ENCODE measurements at regions not wholly inside any gene's neighbourhood (a gene's known extent, or its start where the extent isn't known, plus 50 kb on each side); places are given as distances from the start of the nearest gene placed in this dataset.

- TF ChIP-seq CTCF (conservative IDR thresholded peaks at IDR 0.05; ENCODE audit: low read depth, low read length) (no peak), MXI1 (IDR thresholded peaks at IDR 0.05; ENCODE audit: borderline replicate concordance, low read depth, low read length) (no peak), RAD21 (IDR thresholded peaks at IDR 0.05; ENCODE audit: low read length) (no peak), POLR2A (IDR thresholded peaks at IDR 0.05; ENCODE audit: low read depth, low read length) (no peak), CEBPB (IDR thresholded peaks at IDR 0.05; ENCODE audit: low read depth, low read length) (no peak), MAZ (IDR thresholded peaks at IDR 0.05; ENCODE audit: borderline replicate concordance, low read depth, low read length) (no peak)
These were observed 106.1 kb upstream of the HSD17B12 start for GRCh38 chr11:43574411-43574810.

Measured in IMR-90 (cell line).